ENCODE measurements at regions not wholly inside any gene's neighbourhood (a gene's known extent, or its start where the extent isn't known, plus 50 kb on each side); places are given as distances from the start of the nearest gene placed in this dataset.

- TF ChIP-seq CTCF (IDR thresholded peaks at IDR 0.05; ENCODE audit: borderline replicate concordance, extremely low read depth, insufficient read depth): no peak
- H3K9me3 ChIP-seq (ENCODE audit: control insufficient read depth in 2 of 3, insufficient read depth in 1 of 3, low read length in 3 of 3): no peaks in the 10 kb centered on the region
- intact Hi-C loops (cut with DNase I): no loop called here
- DNase-seq: no peak
- no peak overlapping the region for H3K4me3 ChIP-seq (ENCODE audit: low read length in 3 of 3)
- H3K36me3 ChIP-seq (ENCODE audit: control insufficient read depth in 2 of 3, insufficient read depth in 3 of 3, low read length in 3 of 3): no peaks in the 10 kb centered on the region
- no peaks in the 10 kb centered on the region for H3K27me3 ChIP-seq (ENCODE audit: control insufficient read depth, insufficient read depth, low read length)
- H3K9ac ChIP-seq (ENCODE audit: low read length in 3 of 3): no peak overlapping the region
- no peaks in the 10 kb centered on the region for H3K4me1 ChIP-seq (ENCODE audit: control insufficient read depth in 2 of 3, insufficient read depth in 2 of 3, low read depth in 1 of 3, low read length in 3 of 3)
- H3K27ac ChIP-seq (ENCODE audit: low read depth in 2 of 2, low read length in 2 of 2): no peak overlapping the region
- no peak for FAIRE-seq
Measured at GRCh38 chr20:57959589-57959988, 249.8 kb upstream of the PMEPA1 start.

- no peaks in the 10 kb centered on the region for H3K36me3 ChIP-seq (ENCODE audit: control insufficient read depth in 2 of 3, insufficient read depth in 3 of 3, low read length in 3 of 3)
- H3K9ac ChIP-seq (ENCODE audit: low read length in 3 of 3): no peak overlapping the region
- H3K4me1 ChIP-seq (ENCODE audit: control insufficient read depth in 2 of 3, insufficient read depth in 2 of 3, low read depth in 1 of 3, low read length in 3 of 3): no peaks in the 10 kb centered on the region
- no peak for TF ChIP-seq CTCF (IDR thresholded peaks at IDR 0.05; ENCODE audit: borderline replicate concordance, extremely low read depth, insufficient read depth)
- H3K27ac ChIP-seq (ENCODE audit: low read depth in 2 of 2, low read length in 2 of 2): no peak overlapping the region
- FAIRE-seq: no peak
- no peak overlapping the region for H3K4me3 ChIP-seq (ENCODE audit: low read length in 3 of 3)
- H3K9me3 ChIP-seq (ENCODE audit: control insufficient read depth in 2 of 3, insufficient read depth in 1 of 3, low read length in 3 of 3): no peaks in the 10 kb centered on the region
- no peaks in the 10 kb centered on the region for H3K27me3 ChIP-seq (ENCODE audit: control insufficient read depth, insufficient read depth, low read length)
- intact Hi-C loops (cut with DNase I): no loop called here
- no peak for DNase-seq
Measured at GRCh38 chr20:57959018-57959417, 249.2 kb upstream of the PMEPA1 start.

- no peak overlapping the region for H3K9ac ChIP-seq (ENCODE audit: low read length in 3 of 3)
- no peak for FAIRE-seq
- no peak overlapping the region for H3K4me3 ChIP-seq (ENCODE audit: low read length in 3 of 3)
- H3K27me3 ChIP-seq (ENCODE audit: control insufficient read depth, insufficient read depth, low read length): no peaks in the 10 kb centered on the region
- no peak for TF ChIP-seq CTCF (IDR thresholded peaks at IDR 0.05; ENCODE audit: borderline replicate concordance, extremely low read depth, insufficient read depth)
- peak in 1 of 5 donors; percentile 18 for DNase-seq
- no peaks in the 10 kb centered on the region for H3K4me1 ChIP-seq (ENCODE audit: control insufficient read depth in 2 of 3, insufficient read depth in 2 of 3, low read depth in 1 of 3, low read length in 3 of 3)
- intact Hi-C loops (cut with DNase I): no loop called here
- no peaks in the 10 kb centered on the region for H3K9me3 ChIP-seq (ENCODE audit: control insufficient read depth in 2 of 3, insufficient read depth in 1 of 3, low read length in 3 of 3)
- H3K36me3 ChIP-seq (ENCODE audit: control insufficient read depth in 2 of 3, insufficient read depth in 3 of 3, low read length in 3 of 3): no peaks in the 10 kb centered on the region
- H3K27ac ChIP-seq (ENCODE audit: low read depth in 2 of 2, low read length in 2 of 2): no peak overlapping the region
Measured at GRCh38 chr20:57958050-57958420, 248.2 kb upstream of the PMEPA1 start.

- H3K4me3 ChIP-seq (ENCODE audit: low read length in 3 of 3): no peak overlapping the region
- no peaks in the 10 kb centered on the region for H3K4me1 ChIP-seq (ENCODE audit: control insufficient read depth in 2 of 3, insufficient read depth in 2 of 3, low read depth in 1 of 3, low read length in 3 of 3)
- TF ChIP-seq CTCF (IDR thresholded peaks at IDR 0.05; ENCODE audit: borderline replicate concordance, extremely low read depth, insufficient read depth): no peak
- intact Hi-C loops (cut with DNase I): no loop called here
- H3K27ac ChIP-seq (ENCODE audit: low read depth in 2 of 2, low read length in 2 of 2): no peak overlapping the region
- no peak for FAIRE-seq
- DNase-seq: peak in 4 of 5 donors; percentile 59 to 72 (median 66)
- no peak overlapping the region for H3K9ac ChIP-seq (ENCODE audit: low read length in 3 of 3)
- no peaks in the 10 kb centered on the region for H3K27me3 ChIP-seq (ENCODE audit: control insufficient read depth, insufficient read depth, low read length)
- no peaks in the 10 kb centered on the region for H3K36me3 ChIP-seq (ENCODE audit: control insufficient read depth in 2 of 3, insufficient read depth in 3 of 3, low read length in 3 of 3)
- no peaks in the 10 kb centered on the region for H3K9me3 ChIP-seq (ENCODE audit: control insufficient read depth in 2 of 3, insufficient read depth in 1 of 3, low read length in 3 of 3)
Measured at GRCh38 chr20:57957411-57958049, 247.7 kb upstream of the PMEPA1 start.

All from kidney (tissue), 13 donors.